Nephron (organoid): ENCODE measurements at regions not wholly inside any gene's neighbourhood (a gene's known extent, or its start where the extent isn't known, plus 50 kb on each side); places are given as distances from the start of the nearest gene placed in this dataset.

Experiments
- H3K27ac Mint-ChIP-seq, 3 experiments: 2 replicates each; pipeline ENCODE4 v1.8.0; 2020; ENCODE audit warnings: mixed read lengths in 3 of 3, mild to moderate bottlenecking in 2 of 3, moderate library complexity in 1 of 3
- H3K27me3 Mint-ChIP-seq: 2 replicates; pipeline ENCODE4 v1.8.0; 2021; ENCODE audit warnings: low read depth, mild to moderate bottlenecking, moderate library complexity, mixed read lengths
- H3K36me3 Mint-ChIP-seq: 2 replicates; pipeline ENCODE4 v1.8.0; 2020; ENCODE audit warnings: low read depth, mixed read lengths
- H3K4me1 Mint-ChIP-seq: 2 replicates; pipeline ENCODE4 v1.8.0; 2020; ENCODE audit warnings: mixed read lengths
- H3K4me3 Mint-ChIP-seq, 3 experiments: 2 replicates each; pipeline ENCODE4 v1.8.0; 2020; ENCODE audit warnings: mild to moderate bottlenecking in 3 of 3, mixed read lengths in 3 of 3, moderate library complexity in 2 of 3
- H3K9me3 Mint-ChIP-seq: 2 replicates; pipeline ENCODE4 v1.8.0; 2020; ENCODE audit warnings: mixed read lengths
- CTCF ChIP-seq, 3 experiments: fragments of 200-600 bp; sonication (generic); IDR thresholded peaks; one replicate each; pipeline ENCODE4 v1.5.0; 2021; ENCODE audit warnings: antibody characterized with exemption in 3 of 3; ENCODE audit not compliant: unreplicated experiment in 3 of 3

- Mint-ChIP-seq H3K9me3 (no peaks in the 10 kb centered on the region), H3K4me1 (no peaks in the 10 kb centered on the region), H3K36me3 (no peaks in the 10 kb centered on the region), H3K27ac (no peak overlapping the region), H3K4me3 (no peak overlapping the region), H3K27me3 (no peaks in the 10 kb centered on the region)
- no peak for TF ChIP-seq CTCF (IDR thresholded peaks at IDR 0.05; ENCODE audit: unreplicated experiment in 3 of 3)
These were observed 392.3 kb upstream of the ATXN7L3B start for GRCh38 chr12:74145328-74145727.

DNA sequence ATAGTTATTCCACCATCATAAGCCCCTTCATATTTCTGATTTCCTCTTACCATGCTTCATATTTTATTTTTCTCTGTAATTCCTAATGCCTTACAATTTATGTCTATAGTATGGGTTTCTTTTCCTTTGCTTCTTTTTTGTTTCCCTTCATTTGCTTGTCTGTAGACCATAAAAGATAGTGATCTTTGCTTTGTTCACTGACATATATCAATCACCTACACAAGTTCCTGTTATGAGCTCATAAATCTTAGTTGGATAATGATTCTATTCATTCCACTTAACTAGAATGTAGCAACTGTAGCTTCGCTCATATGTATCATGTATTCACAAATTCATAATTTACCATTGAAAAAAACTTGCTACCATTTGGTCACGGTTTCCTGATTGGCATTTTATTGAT, 388.8 kb upstream of the ATXN7L3B start:
- Mint-ChIP-seq H3K9me3 (no peaks in the 10 kb centered on the region), H3K36me3 (no peaks in the 10 kb centered on the region), H3K4me1 (no peaks in the 10 kb centered on the region), H3K4me3 (no peak overlapping the region), H3K27me3 (no peaks in the 10 kb centered on the region), H3K27ac (no peak overlapping the region)
- TF ChIP-seq CTCF (IDR thresholded peaks at IDR 0.05; ENCODE audit: unreplicated experiment in 3 of 3) = no peak

DNA sequence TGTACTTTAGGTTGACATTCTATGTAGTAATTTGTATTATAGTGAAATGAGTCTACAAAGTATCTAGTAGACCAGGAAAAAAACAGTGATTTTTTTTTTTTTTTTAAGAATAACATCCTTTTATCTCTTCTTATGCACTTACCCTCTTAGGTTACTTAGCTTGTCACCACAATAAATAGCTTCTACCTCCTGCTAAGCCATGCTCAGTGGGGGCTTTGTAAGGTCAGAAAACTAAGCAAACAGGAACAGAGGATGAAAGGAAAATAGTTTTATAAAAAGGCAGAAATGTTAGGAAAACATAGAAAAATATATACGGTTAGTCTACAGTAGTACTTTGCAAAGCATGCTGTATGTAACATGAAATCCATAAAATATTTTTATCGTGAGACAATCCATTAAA, 385.3 kb upstream of the ATXN7L3B start:
- H3K36me3 Mint-ChIP-seq = no peaks in the 10 kb centered on the region
- H3K9me3 Mint-ChIP-seq = no peaks in the 10 kb centered on the region
- H3K27me3 Mint-ChIP-seq = no peaks in the 10 kb centered on the region
- no peak for TF ChIP-seq CTCF (IDR thresholded peaks at IDR 0.05; ENCODE audit: unreplicated experiment in 3 of 3)
- H3K27ac Mint-ChIP-seq = no peak overlapping the region
- no peak overlapping the region for H3K4me3 Mint-ChIP-seq
- no peaks in the 10 kb centered on the region for H3K4me1 Mint-ChIP-seq

- Mint-ChIP-seq H3K36me3 (no peaks in the 10 kb centered on the region), H3K4me3 (no peak overlapping the region), H3K27ac (no peak overlapping the region), H3K27me3 (no peaks in the 10 kb centered on the region), H3K4me1 (no peaks in the 10 kb centered on the region), H3K9me3 (no peaks in the 10 kb centered on the region)
- no peak for TF ChIP-seq CTCF (IDR thresholded peaks at IDR 0.05; ENCODE audit: unreplicated experiment in 3 of 3)
These were observed 371.5 kb upstream of the ATXN7L3B start for GRCh38 chr12:74166096-74166495.

GRCh38 chr12:74169607-74170006, 368.0 kb upstream of the ATXN7L3B start:
- Mint-ChIP-seq H3K27ac (no peak overlapping the region), H3K36me3 (no peaks in the 10 kb centered on the region), H3K27me3 (no peaks in the 10 kb centered on the region), H3K4me3 (no peak overlapping the region), H3K4me1 (no peaks in the 10 kb centered on the region), H3K9me3 (peaks cover 2% of the 10 kb centered on the region)
- TF ChIP-seq CTCF (IDR thresholded peaks at IDR 0.05; ENCODE audit: unreplicated experiment in 3 of 3) = no peak

DNA sequence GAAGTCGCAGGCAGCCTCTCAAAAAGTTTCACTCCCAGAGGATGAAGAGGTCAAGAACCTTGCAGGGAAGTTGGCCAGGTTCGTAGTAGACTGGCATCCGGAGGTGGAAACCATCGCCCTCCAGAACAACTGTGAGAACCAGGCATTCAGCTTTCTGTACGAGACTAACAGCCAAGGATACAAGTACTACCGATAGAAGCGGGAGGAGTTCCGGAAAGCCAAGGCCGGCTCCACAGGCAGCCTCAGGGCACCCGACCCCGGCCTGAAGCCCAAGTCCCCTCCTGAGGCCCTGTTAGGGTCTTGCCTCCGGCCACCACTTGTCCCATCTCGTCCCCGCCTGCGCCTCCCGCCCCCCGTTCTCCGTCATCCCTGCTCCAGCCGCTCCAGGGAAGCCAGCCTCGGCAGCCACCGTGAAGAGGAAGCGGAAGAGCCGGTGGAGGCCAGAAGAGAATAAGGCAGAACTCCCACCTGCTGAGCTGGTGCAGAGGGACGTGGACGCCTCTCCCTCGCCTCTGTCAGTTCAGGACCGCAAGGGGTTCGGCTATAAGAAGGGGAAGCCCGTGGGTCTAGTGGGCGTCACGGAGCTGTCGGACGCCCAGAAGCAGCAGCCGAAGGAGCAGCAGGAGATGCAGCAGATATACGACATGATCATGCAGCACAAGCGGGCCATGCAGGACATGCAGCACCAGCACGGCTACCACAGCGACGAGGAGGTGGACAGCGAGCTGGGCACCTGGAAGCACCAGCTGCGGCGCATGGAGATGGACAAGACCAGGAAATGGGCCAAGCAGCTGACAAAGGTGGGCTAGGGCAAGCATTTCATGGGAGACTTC, 366.8 kb upstream of the ATXN7L3B start:
- H3K27me3 Mint-ChIP-seq = no peaks in the 10 kb centered on the region
- H3K4me3 Mint-ChIP-seq = no peak overlapping the region
- no peak overlapping the region for H3K27ac Mint-ChIP-seq
- H3K4me1 Mint-ChIP-seq = no peaks in the 10 kb centered on the region
- H3K9me3 Mint-ChIP-seq = peaks cover 5% of the 10 kb centered on the region
- no peak for TF ChIP-seq CTCF (IDR thresholded peaks at IDR 0.05; ENCODE audit: unreplicated experiment in 3 of 3)
- H3K36me3 Mint-ChIP-seq = no peaks in the 10 kb centered on the region
